ENCODE measurements at regions not wholly inside any gene's neighbourhood (a gene's known extent, or its start where the extent isn't known, plus 50 kb on each side); places are given as distances from the start of the nearest gene placed in this dataset.

GRCh38 chr3:154062513-154062912, 58.7 kb upstream of the ARHGEF26 start:
- no peaks in the 10 kb centered on the region for H3K36me3 Mint-ChIP-seq
- Histone ChIP-seq H3K9me3 (no peaks in the 10 kb centered on the region), H3K27me3 (replicated peaks in 1 of 2; ENCODE audit: control insufficient read depth in 2 of 2, extremely low read depth in 1 of 2, insufficient read depth in 2 of 2, low read length in 1 of 2) (peaks cover 0 to 3% of the 10 kb centered on the region in 2 experiments), H3K36me3 (ENCODE audit: control insufficient read depth in 2 of 2, extremely low read depth in 1 of 2, insufficient read depth in 1 of 2, low read length in 1 of 2) (no peaks in the 10 kb centered on the region), H3K4me3 (ENCODE audit: control insufficient read depth in 1 of 2, extremely low read depth in 1 of 2, low read length in 1 of 2) (no peak overlapping the region), H3K27ac (ENCODE audit: low read length) (no peak overlapping the region), H3K4me1 (ENCODE audit: control insufficient read depth in 1 of 2, extremely low read depth in 1 of 2, insufficient read depth in 2 of 2, low read length in 2 of 2) (no peaks in the 10 kb centered on the region)
- ChIA-PET POLR2A (no interaction called here), CTCF (interaction anchor here in 1 of 2 donors (0.6 kb wide), 1 partner anchor 32 kb away, joined by 3 read pairs; no protein-coding TSS in a partner anchor)
- H3K4me3 Mint-ChIP-seq = no peak overlapping the region
- no peak for ATAC-seq (replicated peaks in 1 of 4)
- H3K9me3 Mint-ChIP-seq = no peaks in the 10 kb centered on the region
- WGBS (ENCODE audit: insufficient coverage) = 95% methylated on average over 4 of the region's 7 CpGs
- peaks cover 4 to 11% of the 10 kb centered on the region in 2 donors for H3K27me3 Mint-ChIP-seq
- H3K27ac Mint-ChIP-seq = no peak overlapping the region
- no peaks in the 10 kb centered on the region for H3K4me1 Mint-ChIP-seq
- DNase-seq = no peak

- Mint-ChIP-seq H3K27ac (no peak overlapping the region), H3K4me3 (no peak overlapping the region), H3K9me3 (peaks cover 0 to 8% (median 2%) of the 10 kb centered on the region in 3 donors), H3K36me3 (no peaks in the 10 kb centered on the region), H3K27me3 (peaks cover 7 to 8% of the 10 kb centered on the region in 2 donors), H3K4me1 (no peaks in the 10 kb centered on the region)
- CTCF ChIA-PET = no interaction called here
- Histone ChIP-seq H3K9me3 (no peaks in the 10 kb centered on the region), H3K4me1 (ENCODE audit: control insufficient read depth in 1 of 2, extremely low read depth in 1 of 2, insufficient read depth in 2 of 2, low read length in 2 of 2) (no peaks in the 10 kb centered on the region), H3K4me3 (ENCODE audit: control insufficient read depth in 1 of 2, extremely low read depth in 1 of 2, low read length in 1 of 2) (no peak overlapping the region), H3K27me3 (replicated peaks in 1 of 2; ENCODE audit: control insufficient read depth in 2 of 2, extremely low read depth in 1 of 2, insufficient read depth in 2 of 2, low read length in 1 of 2) (no peaks in the 10 kb centered on the region), H3K36me3 (ENCODE audit: control insufficient read depth in 2 of 2, extremely low read depth in 1 of 2, insufficient read depth in 1 of 2, low read length in 1 of 2) (no peaks in the 10 kb centered on the region), H3K27ac (ENCODE audit: low read length) (no peak overlapping the region)
- no CpG with 5 or more reads among the region's 2 CpGs for WGBS (ENCODE audit: insufficient coverage)
- ATAC-seq (replicated peaks in 1 of 4) (no peak), DNase-seq (no peak)
- POLR2A ChIA-PET = no interaction called here
These were observed 50.0 kb upstream of the ARHGEF26 start for GRCh38 chr3:154071146-154071545.

Measured in T-cell (primary cell).